ENCODE measurements at regions not wholly inside any gene's neighbourhood (a gene's known extent, or its start where the extent isn't known, plus 50 kb on each side); places are given as distances from the start of the nearest gene placed in this dataset.

- TF ChIP-seq CTCF (IDR thresholded peaks at IDR 0.05) (no peak), POLR2A (IDR thresholded peaks at IDR 0.05) (no peak)
Measured at GRCh38 chr6:155762649-155763048, 307.0 kb upstream of the NOX3 start.

All from prostate gland (tissue), 2 donors.